Muscle layer of duodenum (tissue), 2 donors: ENCODE measurements at regions not wholly inside any gene's neighbourhood (a gene's known extent, or its start where the extent isn't known, plus 50 kb on each side); places are given as distances from the start of the nearest gene placed in this dataset.
"Not testable (repeated sequence)": the region's sequence is repeated elsewhere in the genome, so short reads cannot be mapped to it uniquely, and the experiment has no call there.

Source experiments
- H3K27ac ChIP-seq: one replicate; pipeline ENCODE4 v1.7.0; 2013; ENCODE audit warnings: mild to moderate bottlenecking, low read length
- H3K27me3 ChIP-seq: one replicate; pipeline ENCODE4 v1.7.0; 2013; ENCODE audit warnings: low read depth, mild to moderate bottlenecking, control low read depth, low read length
- H3K36me3 ChIP-seq, 2 donors: one replicate each; pipeline ENCODE4 v1.7.0; 2013; ENCODE audit warnings: low read length in 2 of 2, control low read depth in 1 of 2, mild to moderate bottlenecking in 1 of 2; ENCODE audit not compliant: insufficient read depth in 2 of 2, control insufficient read depth in 1 of 2
- H3K4me1 ChIP-seq, 2 donors: one replicate each; pipeline ENCODE4 v1.7.0; 2013; ENCODE audit warnings: low read length in 2 of 2, mild to moderate bottlenecking in 2 of 2, control low read depth in 1 of 2, moderate library complexity in 1 of 2; ENCODE audit not compliant: insufficient read depth in 2 of 2, control insufficient read depth in 1 of 2
- H3K4me3 ChIP-seq, 2 donors: one replicate each; pipeline ENCODE4 v1.7.0; 2013; ENCODE audit warnings: low read length in 2 of 2, low read depth in 1 of 2, mild to moderate bottlenecking in 1 of 2
- H3K9me3 ChIP-seq, 2 donors: one replicate each; pipeline ENCODE4 v1.7.0; 2013; ENCODE audit warnings: low read length in 2 of 2, control low read depth in 1 of 2, mild to moderate bottlenecking in 1 of 2; ENCODE audit not compliant: control insufficient read depth in 1 of 2
- donor health status: healthy.

DNA sequence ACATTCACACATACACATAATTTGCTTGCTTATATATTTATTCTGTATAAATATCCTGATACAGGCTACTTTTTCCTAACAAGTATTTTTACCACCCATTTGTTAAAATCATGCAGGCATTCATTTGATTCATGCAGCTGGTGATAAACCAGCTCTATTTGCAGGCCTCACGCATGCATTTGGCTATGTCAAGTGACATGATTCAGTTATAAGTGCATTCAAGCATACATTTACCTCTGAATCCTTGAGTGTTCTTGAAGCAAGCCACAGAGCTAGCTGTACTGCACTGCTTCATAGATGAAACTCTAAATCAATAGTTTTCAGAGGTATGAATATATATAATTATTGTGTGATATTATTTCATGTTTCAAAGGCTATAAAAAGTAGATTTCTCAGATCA lies 544.0 kb upstream of the AGA start:
- Histone ChIP-seq H3K36me3 (no peaks in the 10 kb centered on the region), H3K9me3 (no peaks in the 10 kb centered on the region), H3K27ac (no peak overlapping the region), H3K27me3 (no peaks in the 10 kb centered on the region), H3K4me3 (no peak overlapping the region), H3K4me1 (no peaks in the 10 kb centered on the region)

DNA sequence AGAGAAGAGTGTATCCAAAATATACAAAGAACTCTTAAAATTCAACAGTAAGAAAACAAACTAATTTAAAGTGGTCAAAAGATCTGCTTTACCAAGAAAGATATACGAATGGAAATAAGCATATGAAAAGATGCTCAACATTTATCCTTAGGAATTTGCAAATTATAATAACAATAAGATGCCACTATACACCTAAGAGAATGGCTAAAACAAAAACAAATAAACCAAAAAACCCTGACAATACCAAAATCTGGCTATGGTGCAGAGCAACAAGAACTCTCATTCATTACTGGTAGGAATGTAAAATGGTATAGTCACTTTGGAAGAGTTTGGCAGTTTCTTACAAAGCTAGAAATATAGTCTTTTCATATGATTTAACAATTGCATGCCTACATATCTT lies 545.7 kb upstream of the AGA start:
- Histone ChIP-seq H3K36me3 (no peaks in the 10 kb centered on the region), H3K4me1 (no peaks in the 10 kb centered on the region), H3K9me3 (no peaks in the 10 kb centered on the region), H3K27me3 (no peaks in the 10 kb centered on the region), H3K27ac (no peak overlapping the region), H3K4me3 (no peak overlapping the region)

DNA sequence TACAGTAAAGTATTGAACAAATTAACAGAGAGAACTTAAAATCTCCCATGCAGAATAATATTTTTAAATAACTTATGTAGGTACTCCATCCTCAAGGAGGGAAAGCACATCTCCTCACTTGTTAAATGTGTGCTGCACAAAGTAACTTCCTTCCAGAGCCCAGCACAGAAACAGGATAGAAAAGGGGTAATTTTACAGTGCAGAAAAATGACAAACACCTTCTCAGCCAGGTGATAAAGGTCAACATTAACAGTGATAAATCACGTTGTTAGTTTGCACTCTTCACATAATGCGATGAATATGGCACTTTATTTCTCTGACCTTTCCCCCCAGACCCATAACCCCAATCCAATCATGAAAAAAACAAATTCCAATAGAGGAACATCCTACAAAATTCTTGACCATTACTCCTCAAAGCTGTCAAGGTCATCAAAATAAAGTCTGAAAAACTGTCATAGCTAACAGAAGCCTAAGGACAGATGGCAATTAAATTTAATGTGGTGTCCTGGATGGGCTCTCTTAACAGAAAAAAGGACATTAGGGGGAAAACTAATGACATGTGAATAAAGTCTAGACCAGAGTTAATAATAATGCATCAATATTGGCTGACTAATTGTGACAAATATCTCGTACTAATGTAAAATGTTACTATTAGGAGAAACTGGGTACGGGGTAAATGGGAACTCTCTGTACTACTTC lies 547.4 kb upstream of the AGA start:
- no peaks in the 10 kb centered on the region for H3K36me3 ChIP-seq
- H3K27ac ChIP-seq = no peak overlapping the region
- H3K4me3 ChIP-seq = no peak overlapping the region
- H3K27me3 ChIP-seq = no peaks in the 10 kb centered on the region
- no peaks in the 10 kb centered on the region for H3K9me3 ChIP-seq
- no peaks in the 10 kb centered on the region for H3K4me1 ChIP-seq

DNA sequence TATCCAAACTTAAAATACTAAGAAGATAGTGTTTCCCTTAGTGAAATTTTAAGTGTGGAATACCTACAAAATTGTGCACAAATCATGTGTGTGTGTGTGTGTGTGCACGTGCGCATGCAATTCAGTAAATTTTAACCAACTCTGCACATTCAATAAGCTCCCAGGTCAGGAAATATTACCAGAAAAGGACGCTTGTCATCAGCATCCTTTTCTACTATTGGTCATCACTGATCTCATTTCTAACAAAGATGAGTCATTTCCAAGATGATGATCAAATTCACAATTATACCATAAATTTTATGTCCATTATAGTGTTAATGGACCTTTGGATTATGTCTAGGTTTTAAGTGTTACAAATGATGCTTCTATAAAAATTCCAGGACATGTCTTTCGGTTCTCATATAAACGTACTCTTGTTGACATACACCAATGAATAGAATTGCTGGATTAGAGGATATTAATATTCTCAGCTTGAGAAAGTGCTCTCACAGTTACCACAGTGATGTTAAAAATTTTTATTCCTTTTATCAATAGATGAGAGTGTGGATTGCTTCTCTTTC lies 560.9 kb upstream of the AGA start:
- H3K27ac ChIP-seq = no peak overlapping the region
- no peaks in the 10 kb centered on the region for H3K36me3 ChIP-seq
- H3K4me1 ChIP-seq = no peaks in the 10 kb centered on the region
- peaks cover 0 to 6% of the 10 kb centered on the region in 2 donors for H3K9me3 ChIP-seq
- H3K27me3 ChIP-seq = no peaks in the 10 kb centered on the region
- no peak overlapping the region for H3K4me3 ChIP-seq

DNA sequence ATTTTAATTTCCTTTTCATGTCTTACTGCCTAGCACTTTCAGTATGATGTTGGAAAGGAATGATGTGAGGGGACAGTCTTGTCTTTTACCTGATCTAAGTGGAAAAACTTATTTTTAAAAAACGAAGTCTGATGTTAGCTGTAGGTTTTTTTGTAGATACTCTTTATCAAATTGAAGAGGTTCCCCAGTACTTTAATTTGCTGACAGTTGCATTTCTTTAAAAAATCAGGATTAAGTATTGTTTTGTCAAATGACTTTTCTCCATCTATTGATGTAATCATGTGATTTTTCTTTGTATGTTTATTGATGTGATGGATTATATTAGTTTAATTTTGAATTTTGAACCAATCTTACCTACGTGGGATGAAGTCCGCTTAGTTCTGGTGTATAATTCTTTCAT lies 568.4 kb upstream of the AGA start:
- no peaks in the 10 kb centered on the region for H3K4me1 ChIP-seq
- no peaks in the 10 kb centered on the region for H3K27me3 ChIP-seq
- no peak overlapping the region for H3K4me3 ChIP-seq

DNA sequence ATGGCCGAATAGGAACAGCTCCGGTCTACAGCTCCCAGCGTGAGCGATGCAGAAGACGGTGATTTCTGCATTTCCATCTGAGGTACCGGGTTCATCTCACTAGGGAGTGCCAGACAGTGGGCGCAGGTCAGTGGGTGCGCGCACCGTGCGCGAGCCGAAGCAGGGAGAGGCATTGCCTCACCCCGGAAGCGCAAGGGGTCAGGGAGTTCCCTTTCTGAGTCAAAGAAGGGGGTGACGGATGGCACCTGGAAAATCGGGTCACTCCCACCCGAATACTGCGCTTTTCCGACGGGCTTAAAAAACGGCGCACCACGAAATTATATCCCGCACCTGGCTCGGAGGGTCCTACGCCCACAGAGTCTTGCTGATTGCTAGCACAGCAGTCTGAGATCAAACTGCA lies 572.8 kb upstream of the AGA start:
- H3K9me3 ChIP-seq, H3K4me3 ChIP-seq, H3K4me1 ChIP-seq, H3K36me3 ChIP-seq, H3K27ac ChIP-seq, H3K27me3 ChIP-seq: not testable (repeated sequence)

More for the DNA sequence above, 568.4 kb upstream of the AGA start:
- no peak overlapping the region for H3K27ac ChIP-seq
- peaks cover 0 to 6% of the 10 kb centered on the region in 2 donors for H3K9me3 ChIP-seq
- H3K36me3 ChIP-seq = no peaks in the 10 kb centered on the region

DNA sequence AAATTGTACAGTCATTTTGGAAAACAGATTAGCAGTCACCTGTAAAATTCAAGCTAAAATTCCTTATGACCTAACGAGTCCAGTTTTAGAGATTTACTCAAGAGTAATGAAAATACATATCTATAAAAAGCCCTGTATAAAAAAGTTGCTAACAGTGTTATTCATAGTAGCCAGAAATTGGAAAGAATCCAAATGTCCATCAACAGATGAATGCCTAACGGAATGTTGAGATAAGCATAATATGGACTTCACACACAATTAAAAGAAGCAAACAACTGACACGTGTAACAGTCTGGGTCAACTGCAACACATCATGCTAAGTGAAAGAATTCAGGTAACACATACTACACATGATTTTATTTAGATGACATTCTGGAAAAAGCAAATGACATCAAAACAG lies 584.8 kb upstream of the AGA start:
- Histone ChIP-seq H3K27me3 (no peaks in the 10 kb centered on the region), H3K4me3 (no peak overlapping the region), H3K36me3 (no peaks in the 10 kb centered on the region), H3K27ac (no peak overlapping the region), H3K4me1 (no peaks in the 10 kb centered on the region), H3K9me3 (no peaks in the 10 kb centered on the region)

DNA sequence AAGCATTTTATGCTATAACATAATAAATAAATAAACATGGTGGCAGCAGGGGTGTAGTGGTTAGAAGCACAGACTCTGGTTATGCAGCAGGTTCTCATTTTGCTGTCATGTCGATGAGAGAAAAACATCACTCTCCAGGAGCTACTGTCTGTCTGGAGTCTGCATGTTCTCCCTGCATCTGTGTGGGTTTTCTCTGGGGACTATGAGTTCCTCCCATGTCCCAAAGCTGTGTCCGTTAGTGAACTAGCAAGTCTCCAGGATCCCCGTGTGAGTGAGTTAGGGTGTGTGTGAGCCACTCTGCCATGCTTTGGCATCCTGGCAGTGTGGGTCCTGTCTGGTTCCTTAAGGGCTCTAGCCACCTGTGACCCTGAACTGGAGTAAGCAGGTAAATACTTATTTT lies 585.6 kb upstream of the AGA start:
- no peaks in the 10 kb centered on the region for H3K36me3 ChIP-seq
- H3K4me1 ChIP-seq = no peaks in the 10 kb centered on the region
- no peak overlapping the region for H3K4me3 ChIP-seq
- no peaks in the 10 kb centered on the region for H3K27me3 ChIP-seq
- H3K9me3 ChIP-seq = no peaks in the 10 kb centered on the region
- H3K27ac ChIP-seq = no peak overlapping the region

DNA sequence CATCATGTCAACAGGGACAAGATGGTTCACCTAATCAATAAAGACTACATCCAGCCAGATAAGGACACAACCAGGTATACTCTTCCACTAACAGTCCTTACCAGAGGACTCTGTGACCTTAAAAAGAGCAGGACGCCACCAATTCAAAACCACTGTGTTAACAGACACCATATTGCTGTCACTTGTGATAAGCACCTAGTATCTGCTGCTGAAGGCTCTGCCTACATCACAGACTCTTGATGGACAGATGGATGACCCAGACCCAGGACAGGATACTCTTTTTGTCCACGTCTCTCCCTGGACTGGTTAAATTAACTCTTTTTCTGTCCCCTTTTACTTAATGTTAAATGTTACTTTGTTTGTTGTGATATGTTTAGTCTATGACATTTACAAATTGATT lies 586.2 kb upstream of the AGA start:
- Histone ChIP-seq H3K36me3 (no peaks in the 10 kb centered on the region), H3K27ac (no peak overlapping the region), H3K9me3 (no peaks in the 10 kb centered on the region), H3K4me3 (no peak overlapping the region), H3K27me3 (no peaks in the 10 kb centered on the region), H3K4me1 (no peaks in the 10 kb centered on the region)

DNA sequence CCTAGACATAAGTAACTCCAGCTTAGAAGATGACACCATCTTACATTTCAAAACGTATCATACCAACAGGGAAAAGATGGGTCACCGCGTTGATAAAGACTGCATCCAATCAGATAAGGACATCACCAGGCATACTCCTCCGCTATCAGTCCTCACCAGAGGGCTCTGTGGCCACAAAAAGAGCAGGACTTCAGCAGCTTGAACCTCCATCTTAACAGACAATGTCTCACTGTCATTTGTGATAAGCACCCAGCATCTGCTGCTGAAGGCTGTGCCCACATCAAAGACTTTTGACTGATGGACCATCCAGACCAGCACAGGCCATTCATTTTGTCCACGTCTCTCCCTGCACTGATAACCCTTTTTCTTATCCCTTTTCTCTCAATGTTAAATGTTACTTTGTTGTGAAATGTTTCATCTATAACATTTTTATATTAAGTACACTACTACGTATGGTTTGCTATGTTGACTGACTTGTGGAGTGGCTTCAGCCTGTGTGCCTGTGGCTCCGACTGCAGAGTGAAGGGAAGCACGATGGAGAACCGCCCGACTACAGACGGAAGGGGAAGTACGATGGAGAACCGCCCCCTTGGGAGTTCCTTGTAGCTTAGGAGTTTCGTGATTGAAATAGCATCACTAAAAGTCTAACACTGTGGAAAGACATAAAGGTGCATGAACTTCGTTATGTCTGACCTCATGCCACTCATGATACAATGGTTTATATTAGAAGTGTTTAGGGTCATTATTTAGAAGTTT lies 595.4 kb upstream of the AGA start:
- Histone ChIP-seq H3K27ac (no peak overlapping the region), H3K4me3 (no peak overlapping the region), H3K9me3 (no peaks in the 10 kb centered on the region), H3K27me3 (no peaks in the 10 kb centered on the region), H3K36me3 (no peaks in the 10 kb centered on the region), H3K4me1 (no peaks in the 10 kb centered on the region)

DNA sequence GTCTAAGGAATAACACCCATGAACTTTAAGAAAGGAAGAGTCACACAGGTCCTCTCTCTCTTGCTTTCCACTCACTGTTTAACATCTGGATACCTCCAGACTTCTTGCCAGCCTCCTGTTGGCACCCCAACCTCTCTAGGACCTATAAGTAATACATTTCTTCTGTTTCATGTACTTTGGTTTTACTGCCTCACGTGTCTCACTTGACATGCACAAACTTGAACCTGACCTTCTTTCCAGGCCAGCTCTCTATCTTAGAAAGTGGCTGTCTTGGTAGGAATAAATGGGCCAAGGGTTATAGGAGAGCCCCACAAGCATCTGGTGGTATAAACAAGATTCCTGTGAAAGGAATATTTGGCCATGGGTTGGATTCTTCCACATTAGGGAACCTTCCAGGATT lies 614.8 kb upstream of the AGA start:
- no peak overlapping the region for H3K4me3 ChIP-seq
- H3K4me1 ChIP-seq = no peaks in the 10 kb centered on the region
- H3K9me3 ChIP-seq = no peaks in the 10 kb centered on the region
- no peak overlapping the region for H3K27ac ChIP-seq
- no peaks in the 10 kb centered on the region for H3K27me3 ChIP-seq
- H3K36me3 ChIP-seq = no peaks in the 10 kb centered on the region
